B cell (primary cell): ENCODE measurements at regions not wholly inside any gene's neighbourhood (a gene's known extent, or its start where the extent isn't known, plus 50 kb on each side); places are given as distances from the start of the nearest gene placed in this dataset.

Experiments
- ATAC-seq: fragments of 200-7000 bp; cut with Tn5 transposase; one replicate; pipeline ENCODE4 v1.10.0; 2021; ENCODE audit warnings: low read depth, mild to moderate bottlenecking, moderate number of reproducible peaks, moderate library complexity
- CTCF ChIA-PET: fragments of 350-600 bp; sonication (Branson Sonifier 250); formaldehyde crosslinking; loops from one replicate; lab custom pipeline; 2021; ENCODE audit warnings: antibody characterized with exemption, inconsistent platforms; lab: Charles Lee
- POLR2A ChIA-PET: fragments of 350-600 bp; sonication (Branson Sonifier 250); formaldehyde crosslinking; loops from one replicate; lab custom pipeline; 2021; ENCODE audit warnings: antibody characterized with exemption; lab: Charles Lee
- DNase-seq: peaks from one replicate; pipeline ENCODE4 v3.0.0; 2013
- H2AFZ ChIP-seq: 2 replicates; pipeline ENCODE4 v1.6.1; 2012; ENCODE audit warnings: mild to moderate bottlenecking, low read depth, low read length; ENCODE audit not compliant: insufficient read depth, poor library complexity, severe bottlenecking
- H3K27ac ChIP-seq, 2 donors: 1 replicate in 1 of 2; 2 replicates in 1 of 2; pipeline ENCODE4 v1.5.1; 2012 to 2013; ENCODE audit warnings: low read length in 2 of 2, mild to moderate bottlenecking in 2 of 2, moderate library complexity in 1 of 2
- H3K27me3 ChIP-seq, 4 experiments: fragments of 200-600 bp in 1 of 4; sonication (generic) in 1 of 4; replicated peaks in 1 of 4; 1 replicate in 2 of 4; 2 replicates in 2 of 4; pipeline versions ENCODE4 v1.6.1 to v1.7.0; 2013 to 2016; ENCODE audit warnings: low read length in 3 of 4, mild to moderate bottlenecking in 2 of 4, mixed read lengths in 1 of 4, moderate library complexity in 1 of 4; ENCODE audit not compliant: insufficient read depth in 4 of 4, control insufficient read depth in 3 of 4; ENCODE audit errors: control extremely low read depth in 1 of 4
- H3K36me3 ChIP-seq, 2 experiments: replicated peaks in 1 of 2; 1 replicate in 1 of 2; 2 replicates in 1 of 2; pipeline versions ENCODE4 v1.6.1 to v1.7.1; 2013; ENCODE audit warnings: low read length in 1 of 2; ENCODE audit not compliant: insufficient read depth in 2 of 2, control insufficient read depth in 1 of 2; ENCODE audit errors: control extremely low read depth in 1 of 2, extremely low read depth in 1 of 2
- H3K4me1 ChIP-seq, 2 donors: fragments of 200-600 bp in 1 of 2; sonication (generic) in 1 of 2; 1 replicate in 1 of 2; 2 replicates in 1 of 2; pipeline versions ENCODE4 v1.5.1 to v1.6.1; 2013 to 2017; ENCODE audit warnings: low read length in 2 of 2; ENCODE audit not compliant: control insufficient read depth in 2 of 2, insufficient read depth in 2 of 2
- H3K4me2 ChIP-seq: replicated peaks from 2 replicates; pipeline ENCODE3; 2012; ENCODE audit warnings: mild to moderate bottlenecking, low read depth, low read length; ENCODE audit not compliant: poor library complexity, severe bottlenecking
- H3K4me3 ChIP-seq, 5 experiments: fragments of 200-600 bp in 1 of 5; sonication (generic) in 1 of 5; 1 replicate in 3 of 5; 2 replicates in 2 of 5; pipeline versions ENCODE4 v1.5.1 to v1.7.0; 2011 to 2016; ENCODE audit warnings: low read length in 4 of 5, mild to moderate bottlenecking in 4 of 5, low read depth in 2 of 5, control low read depth in 1 of 5, moderate library complexity in 1 of 5; ENCODE audit not compliant: insufficient read depth in 1 of 5; ENCODE audit errors: control extremely low read depth in 1 of 5, extremely low read depth in 1 of 5
- H3K79me2 ChIP-seq: fragments of 200-600 bp; sonication (generic); one replicate; pipeline ENCODE4 v1.6.0; 2016; ENCODE audit warnings: low read length; ENCODE audit not compliant: control insufficient read depth, insufficient read depth
- H3K9ac ChIP-seq: fragments of 200-600 bp; sonication (generic); 2 replicates; pipeline ENCODE4 v1.6.1; 2017; ENCODE audit warnings: mild to moderate bottlenecking, low read length, moderate library complexity
- H3K9me3 ChIP-seq, 3 donors: one replicate each; pipeline versions ENCODE4 v1.6.1 to v1.7.1; 2013; ENCODE audit warnings: low read length in 2 of 3; ENCODE audit not compliant: control insufficient read depth in 2 of 3, insufficient read depth in 1 of 3; ENCODE audit errors: control extremely low read depth in 1 of 3
- H4K20me1 ChIP-seq: 2 replicates; pipeline ENCODE4 v1.6.0; 2012; ENCODE audit warnings: mild to moderate bottlenecking, low read length; ENCODE audit not compliant: insufficient read depth, control insufficient read depth, poor library complexity, severe bottlenecking
- H3K27ac Mint-ChIP-seq: one replicate; pipeline ENCODE4 v1.8.0; 2021; ENCODE audit warnings: mixed read lengths
- H3K27me3 Mint-ChIP-seq: one replicate; pipeline ENCODE4 v1.8.0; 2021; ENCODE audit warnings: mixed read lengths
- H3K4me1 Mint-ChIP-seq: one replicate; pipeline ENCODE4 v1.8.0; 2021; ENCODE audit warnings: mixed read lengths
- H3K4me3 Mint-ChIP-seq: one replicate; pipeline ENCODE4 v1.8.0; 2021; ENCODE audit warnings: mixed read lengths
- H3K9me3 Mint-ChIP-seq: one replicate; pipeline ENCODE4 v1.8.0; 2022; ENCODE audit warnings: mixed read lengths; ENCODE audit not compliant: insufficient read depth
- CTCF ChIP-seq: fragments of 200-600 bp; IDR thresholded peaks from one replicate; pipeline ENCODE4 v1.8.0; 2022; ENCODE audit warnings: antibody characterized with exemption, mild to moderate bottlenecking
- EZH2 ChIP-seq: IDR thresholded peaks from 2 replicates; pipeline ENCODE4 v1.6.1; 2012; ENCODE audit warnings: borderline replicate concordance, low read depth, mild to moderate bottlenecking, moderate library complexity, low read length; ENCODE audit not compliant: insufficient read depth, poor library complexity, severe bottlenecking
- WGBS: methylation state at CpG from one replicate; pipeline ENCODE4 v1.1.5; 2013; ENCODE audit warnings: missing lambda C conversion rate; ENCODE audit not compliant: insufficient coverage; 5-methylcytosine and 5-hydroxymethylcytosine counted together
- intact Hi-C: fragments of 100-400 bp; cut with micrococcal nuclease; formaldehyde crosslinking; loops from one replicate; pipeline ENCODE4 v1.10.0; 2022

- H3K9me3 ChIP-seq = peaks cover 0 to 8% (median 2%) of the 10 kb centered on the region in 3 donors
- intact Hi-C loops = no loop called here
- Mint-ChIP-seq H3K4me3 (no peak overlapping the region), H3K4me1 (no peaks in the 10 kb centered on the region), H3K9me3 (peaks cover 15% of the 10 kb centered on the region), H3K27ac (no peak overlapping the region), H3K27me3 (no peaks in the 10 kb centered on the region)
- H3K27ac ChIP-seq = no peak overlapping the region
- no peaks in the 10 kb centered on the region for H3K36me3 ChIP-seq
- no peaks in the 10 kb centered on the region for H4K20me1 ChIP-seq
- H3K79me2 ChIP-seq = no peaks in the 10 kb centered on the region
- CTCF ChIA-PET = no interaction called here
- POLR2A ChIA-PET = no interaction called here
- no peaks in the 10 kb centered on the region for H3K27me3 ChIP-seq
- H3K4me2 ChIP-seq = no peak overlapping the region
- TF ChIP-seq EZH2 (no peak), CTCF (no peak)
- H3K4me1 ChIP-seq = no peaks in the 10 kb centered on the region
- no peak overlapping the region for H3K9ac ChIP-seq
- DNase-seq (no peak), ATAC-seq (no peak)
- no peak overlapping the region for H3K4me3 ChIP-seq
- no peak overlapping the region for H2AFZ ChIP-seq
These were observed 834.5 kb downstream of the ZPLD1 start for GRCh38 chr3:103269287-103269686.

- no peaks in the 10 kb centered on the region for H3K4me1 Mint-ChIP-seq
- POLR2A ChIA-PET = no interaction called here
- Histone ChIP-seq H3K4me3 (no peak overlapping the region), H3K27ac (no peak overlapping the region), H2AFZ (no peak overlapping the region), H3K4me2 (no peak overlapping the region), H3K9me3 (peaks cover 0 to 8% (median 2%) of the 10 kb centered on the region in 3 donors), H3K9ac (no peak overlapping the region), H3K79me2 (no peaks in the 10 kb centered on the region), H4K20me1 (no peaks in the 10 kb centered on the region), H3K36me3 (no peaks in the 10 kb centered on the region), H3K4me1 (no peaks in the 10 kb centered on the region), H3K27me3 (no peaks in the 10 kb centered on the region)
- no peaks in the 10 kb centered on the region for H3K27me3 Mint-ChIP-seq
- TF ChIP-seq CTCF = no peak
- TF ChIP-seq EZH2 = no peak
- CTCF ChIA-PET = no interaction called here
- WGBS = 60% methylated on average over 1 of the region's 2 CpGs
- H3K4me3 Mint-ChIP-seq = no peak overlapping the region
- intact Hi-C loops = no loop called here
- peaks cover 13% of the 10 kb centered on the region for H3K9me3 Mint-ChIP-seq
- no peak overlapping the region for H3K27ac Mint-ChIP-seq
- no peak for DNase-seq
- no peak for ATAC-seq
These were observed 836.8 kb downstream of the ZPLD1 start for GRCh38 chr3:103271575-103271974.
